ENCODE measurements at regions not wholly inside any gene's neighbourhood (a gene's known extent, or its start where the extent isn't known, plus 50 kb on each side); places are given as distances from the start of the nearest gene placed in this dataset.

GRCh38 chr6:40762981-40763380 is 175.8 kb upstream of the LRFN2 start:
- TF ChIP-seq CTCF (IDR thresholded peaks at IDR 0.05) = no peak
- Histone ChIP-seq H3K9me3 (no peaks in the 10 kb centered on the region), H3K4me1 (ENCODE audit: control insufficient read depth in 1 of 2, insufficient read depth in 1 of 2, low read depth in 1 of 2, low read length in 1 of 2) (no peaks in the 10 kb centered on the region), H3K4me3 (ENCODE audit: low read depth in 1 of 2, low read length in 1 of 2) (no peak overlapping the region), H3K27ac (no peak overlapping the region), H3K27me3 (peaks cover 24% of the 10 kb centered on the region), H3K36me3 (no peaks in the 10 kb centered on the region)

- Histone ChIP-seq H3K36me3 (no peaks in the 10 kb centered on the region), H3K27ac (no peak overlapping the region), H3K27me3 (peaks cover 45% of the 10 kb centered on the region), H3K9me3 (no peaks in the 10 kb centered on the region), H3K4me1 (ENCODE audit: control insufficient read depth in 1 of 2, insufficient read depth in 1 of 2, low read depth in 1 of 2, low read length in 1 of 2) (no peaks in the 10 kb centered on the region), H3K4me3 (ENCODE audit: low read depth in 1 of 2, low read length in 1 of 2) (no peak overlapping the region)
- no peak for TF ChIP-seq CTCF (IDR thresholded peaks at IDR 0.05)
These were observed 173.7 kb upstream of the LRFN2 start for GRCh38 chr6:40760887-40761286.

DNA sequence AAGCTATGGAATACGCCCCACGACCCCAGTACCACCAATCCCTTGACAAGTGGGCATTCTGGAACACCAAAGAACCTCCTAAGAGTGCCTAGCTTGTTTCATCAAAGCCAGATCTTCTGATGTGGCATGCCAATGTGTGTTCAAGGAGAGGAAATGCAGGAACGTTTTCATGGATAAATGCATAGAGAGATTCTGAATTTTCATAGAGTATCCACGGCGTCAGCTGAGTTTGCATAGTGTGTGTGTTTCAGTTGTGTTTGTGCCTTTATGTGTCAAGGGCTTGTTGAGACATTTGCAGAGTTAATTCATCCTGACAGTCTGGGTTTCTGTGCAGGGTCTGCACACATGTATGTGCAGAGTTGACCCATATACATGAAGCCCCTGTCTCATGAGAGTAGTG is 172.7 kb upstream of the LRFN2 start:
- no peaks in the 10 kb centered on the region for H3K9me3 ChIP-seq
- H3K27ac ChIP-seq = no peak overlapping the region
- no peaks in the 10 kb centered on the region for H3K36me3 ChIP-seq
- no peaks in the 10 kb centered on the region for H3K4me1 ChIP-seq (ENCODE audit: control insufficient read depth in 1 of 2, insufficient read depth in 1 of 2, low read depth in 1 of 2, low read length in 1 of 2)
- H3K27me3 ChIP-seq = peaks cover 56% of the 10 kb centered on the region
- no peak for TF ChIP-seq CTCF (IDR thresholded peaks at IDR 0.05)
- no peak overlapping the region for H3K4me3 ChIP-seq (ENCODE audit: low read depth in 1 of 2, low read length in 1 of 2)

DNA sequence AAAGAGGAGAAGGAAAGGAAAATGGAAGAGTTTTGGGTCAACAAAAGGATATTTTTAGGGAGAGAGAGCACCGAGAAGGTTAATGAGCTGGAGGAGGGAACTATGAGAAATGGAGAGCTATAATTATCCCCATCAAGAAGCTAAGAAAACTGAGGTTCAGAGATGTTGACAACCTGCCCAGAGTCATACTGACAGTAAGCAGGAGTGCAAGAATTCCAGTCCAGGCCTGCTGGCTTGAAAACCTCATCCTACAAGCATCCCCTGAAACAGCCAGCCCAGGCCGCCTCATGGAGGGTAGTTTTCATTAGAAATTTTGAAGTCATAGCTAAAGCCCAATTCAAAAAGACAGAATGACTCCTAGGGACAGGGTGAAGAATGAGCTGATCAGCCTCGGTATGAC is 172.1 kb upstream of the LRFN2 start:
- H3K27ac ChIP-seq = no peak overlapping the region
- no peaks in the 10 kb centered on the region for H3K9me3 ChIP-seq
- peaks cover 61% of the 10 kb centered on the region for H3K27me3 ChIP-seq
- no peaks in the 10 kb centered on the region for H3K4me1 ChIP-seq (ENCODE audit: control insufficient read depth in 1 of 2, insufficient read depth in 1 of 2, low read depth in 1 of 2, low read length in 1 of 2)
- no peak overlapping the region for H3K4me3 ChIP-seq (ENCODE audit: low read depth in 1 of 2, low read length in 1 of 2)
- TF ChIP-seq CTCF (IDR thresholded peaks at IDR 0.05) = no peak
- no peaks in the 10 kb centered on the region for H3K36me3 ChIP-seq

- Histone ChIP-seq H3K36me3 (no peaks in the 10 kb centered on the region), H3K9me3 (no peaks in the 10 kb centered on the region), H3K4me1 (ENCODE audit: control insufficient read depth in 1 of 2, insufficient read depth in 1 of 2, low read depth in 1 of 2, low read length in 1 of 2) (no peaks in the 10 kb centered on the region), H3K4me3 (ENCODE audit: low read depth in 1 of 2, low read length in 1 of 2) (no peak overlapping the region), H3K27me3 (peaks cover 86% of the 10 kb centered on the region), H3K27ac (no peak overlapping the region)
- no peak for TF ChIP-seq CTCF (IDR thresholded peaks at IDR 0.05)
These were observed 168.7 kb upstream of the LRFN2 start for GRCh38 chr6:40755749-40756452.

Data from neutrophil (primary cell).